ENCODE measurements at regions not wholly inside any gene's neighbourhood (a gene's known extent, or its start where the extent isn't known, plus 50 kb on each side); places are given as distances from the start of the nearest gene placed in this dataset.

DNA sequence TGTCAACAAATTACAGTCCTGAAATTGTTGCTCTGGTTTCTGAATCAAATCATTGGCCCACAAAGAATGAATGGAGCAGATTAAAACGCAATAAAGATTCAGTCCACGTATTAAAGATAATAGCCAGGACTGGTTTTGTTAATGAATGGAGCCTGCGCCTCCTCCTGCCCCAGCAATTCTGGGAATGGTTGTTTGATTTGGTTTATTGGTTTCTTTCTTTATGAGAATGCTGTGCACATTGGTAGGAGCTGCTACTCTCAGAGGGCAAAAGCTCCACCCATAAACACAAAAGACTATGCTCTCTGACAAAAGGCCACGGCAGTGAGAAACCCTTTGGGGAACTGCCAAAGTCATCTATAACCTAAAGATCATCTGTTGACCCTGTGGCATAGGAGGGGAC is 261.1 kb downstream of the ABHD5 start:
- no peak for DNase-seq (ENCODE audit: low spot score)

DNA sequence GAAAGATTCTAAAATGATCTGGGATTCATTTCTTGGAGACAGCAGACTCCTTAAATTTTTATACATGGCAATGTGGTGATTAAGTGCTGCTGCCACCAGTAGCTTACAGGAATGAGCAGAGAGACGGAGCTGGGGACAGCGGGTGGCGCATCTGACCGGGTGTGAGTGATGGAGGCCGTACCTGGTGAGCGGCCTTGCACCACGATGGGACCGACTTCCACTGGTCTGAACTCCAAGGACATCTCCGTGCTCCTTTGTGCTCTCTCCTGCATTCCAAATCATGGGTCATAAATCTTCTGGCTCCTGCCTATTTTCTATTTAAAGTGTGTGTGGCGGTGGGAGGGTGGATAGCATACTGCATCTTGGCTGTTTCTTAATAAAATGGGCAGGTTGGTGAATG is 262.6 kb downstream of the ABHD5 start:
- no peak for DNase-seq (ENCODE audit: low spot score)

DNA sequence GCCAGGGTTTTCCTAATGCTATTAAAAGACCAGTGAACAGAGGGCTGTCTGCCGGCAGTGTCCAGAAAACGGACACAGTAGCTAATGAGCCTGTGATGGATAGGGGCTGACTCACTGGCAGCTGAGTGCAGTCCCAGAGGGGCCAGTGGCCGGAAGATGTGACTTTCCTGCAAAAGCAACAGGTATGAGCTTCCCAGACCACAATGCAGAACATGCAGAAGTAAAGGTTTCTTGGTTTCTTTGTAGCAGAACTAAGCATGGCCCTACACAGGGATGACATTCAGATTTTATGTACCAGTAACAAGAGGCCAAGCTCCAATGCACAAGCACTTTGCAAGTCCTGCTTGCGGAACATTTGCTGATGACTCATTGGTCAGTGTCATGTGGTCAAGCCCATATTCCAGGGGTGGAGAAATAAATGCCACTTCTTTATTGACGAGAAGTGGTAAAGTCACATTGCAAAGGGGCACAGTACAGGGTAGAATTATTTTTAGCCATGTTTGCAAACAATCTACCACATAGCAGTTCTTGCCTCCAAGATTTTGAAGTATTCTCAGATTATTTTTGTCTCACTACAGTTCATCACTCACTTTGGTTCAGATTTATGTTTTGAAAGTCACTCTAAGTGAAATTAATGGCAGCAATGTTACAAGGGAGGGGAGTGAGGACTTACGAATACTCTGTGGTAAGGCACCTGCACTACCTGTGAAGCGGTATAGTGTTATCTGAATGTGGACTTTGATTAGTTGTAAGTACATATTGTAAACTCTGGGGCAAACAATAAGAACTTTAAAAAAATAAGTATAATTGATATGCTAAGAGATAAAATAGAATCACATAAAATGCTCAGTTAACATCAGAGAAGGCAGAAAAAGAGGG is 263.3 kb downstream of the ABHD5 start:
- no peak for DNase-seq (ENCODE audit: low spot score)

DNA sequence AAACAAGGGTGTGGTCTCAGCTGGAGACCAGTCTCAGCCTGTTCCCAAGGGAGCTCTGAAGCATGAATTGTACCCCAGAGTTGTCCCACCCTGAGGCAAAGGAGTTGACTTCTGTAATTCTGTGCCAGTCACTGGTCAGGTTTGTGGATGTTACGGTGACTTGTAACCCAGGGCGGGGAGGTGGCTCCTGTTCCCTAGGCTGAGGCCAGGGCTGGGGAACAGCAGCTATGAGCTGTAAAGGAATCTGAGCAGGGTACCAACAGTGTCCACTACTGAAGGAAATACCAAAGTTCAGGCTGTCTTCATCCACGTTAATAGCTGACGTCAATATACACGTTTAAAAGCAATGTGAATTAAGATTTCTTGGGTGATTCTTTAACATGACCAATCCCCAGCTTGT is 266.2 kb downstream of the ABHD5 start:
- DNase-seq (ENCODE audit: low spot score): no peak

DNA sequence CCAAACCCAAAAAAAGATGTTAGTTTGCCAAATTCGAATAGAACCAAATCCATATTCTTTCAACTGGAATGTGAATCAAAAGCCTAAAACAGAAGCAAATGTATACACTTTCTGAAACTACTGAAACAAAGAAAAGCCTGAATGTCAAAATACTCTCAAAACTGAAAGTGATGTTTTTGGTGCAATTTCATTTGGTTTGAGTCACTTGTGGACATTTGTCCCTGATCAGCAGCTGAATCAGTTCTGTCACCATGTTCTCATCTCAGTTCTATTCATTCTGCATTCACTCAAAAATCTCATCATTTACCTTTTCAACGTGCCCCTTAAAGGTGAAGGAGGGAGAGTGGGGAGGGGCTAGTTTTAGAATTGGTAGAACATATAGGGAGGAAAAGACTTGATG is 266.8 kb downstream of the ABHD5 start:
- no peak for DNase-seq (ENCODE audit: low spot score)

DNA sequence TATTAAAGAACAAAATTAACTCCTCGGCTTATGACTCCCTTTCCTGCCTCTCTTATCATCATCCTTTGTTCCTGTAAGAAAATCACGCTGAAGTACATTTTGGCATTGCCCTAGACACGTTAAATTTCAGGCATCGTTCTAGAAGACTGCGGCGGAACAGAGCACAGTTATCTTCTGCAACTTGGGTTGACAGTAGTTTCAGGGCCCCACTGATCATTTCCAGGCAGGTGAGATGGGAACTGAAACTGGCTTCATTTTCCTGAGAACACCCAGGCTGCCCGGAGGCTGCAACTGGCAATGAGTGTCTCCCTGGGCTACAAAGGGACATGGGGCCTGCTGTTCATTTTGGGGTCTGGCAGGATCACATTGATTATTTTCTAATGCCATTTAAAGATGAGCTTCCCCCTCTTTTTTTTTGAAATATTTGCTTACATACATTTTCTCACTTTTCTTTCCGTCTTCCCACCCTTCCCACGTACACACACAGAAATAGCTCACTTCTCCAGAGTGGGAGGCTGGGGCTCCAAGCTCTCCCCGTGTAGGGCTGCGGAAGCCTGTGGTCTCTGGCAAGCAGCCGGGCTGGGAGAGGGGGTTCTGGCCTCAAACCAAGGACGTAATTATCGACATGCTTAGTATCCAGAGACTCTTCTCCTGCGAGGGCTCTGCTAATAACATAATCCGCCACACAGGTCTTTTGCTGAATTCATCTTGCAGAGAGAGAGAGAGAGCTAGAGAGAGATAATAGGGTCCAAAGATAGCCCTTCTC is 267.4 kb downstream of the ABHD5 start:
- no peak for DNase-seq (ENCODE audit: low spot score)

DNA sequence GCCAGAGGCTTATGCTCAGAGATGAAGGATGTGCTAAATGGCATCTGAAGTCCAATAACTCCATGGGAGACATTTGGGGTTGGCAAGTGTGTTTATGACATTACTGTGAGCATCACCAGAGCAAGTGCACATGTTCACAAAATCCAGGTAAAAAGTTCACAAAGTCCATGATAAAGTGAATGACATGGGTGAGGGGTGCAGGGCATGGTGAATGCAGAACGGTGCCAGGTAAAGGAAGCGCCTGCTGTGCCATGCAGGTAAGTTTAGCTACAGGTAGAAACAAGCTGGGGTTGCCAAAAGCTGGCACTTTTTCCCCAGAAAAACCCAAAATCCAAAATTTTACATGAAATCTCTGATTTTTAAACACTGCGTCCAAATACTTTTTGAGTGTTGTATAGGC is 268.2 kb downstream of the ABHD5 start:
- DNase-seq (ENCODE audit: low spot score): no peak

DNA sequence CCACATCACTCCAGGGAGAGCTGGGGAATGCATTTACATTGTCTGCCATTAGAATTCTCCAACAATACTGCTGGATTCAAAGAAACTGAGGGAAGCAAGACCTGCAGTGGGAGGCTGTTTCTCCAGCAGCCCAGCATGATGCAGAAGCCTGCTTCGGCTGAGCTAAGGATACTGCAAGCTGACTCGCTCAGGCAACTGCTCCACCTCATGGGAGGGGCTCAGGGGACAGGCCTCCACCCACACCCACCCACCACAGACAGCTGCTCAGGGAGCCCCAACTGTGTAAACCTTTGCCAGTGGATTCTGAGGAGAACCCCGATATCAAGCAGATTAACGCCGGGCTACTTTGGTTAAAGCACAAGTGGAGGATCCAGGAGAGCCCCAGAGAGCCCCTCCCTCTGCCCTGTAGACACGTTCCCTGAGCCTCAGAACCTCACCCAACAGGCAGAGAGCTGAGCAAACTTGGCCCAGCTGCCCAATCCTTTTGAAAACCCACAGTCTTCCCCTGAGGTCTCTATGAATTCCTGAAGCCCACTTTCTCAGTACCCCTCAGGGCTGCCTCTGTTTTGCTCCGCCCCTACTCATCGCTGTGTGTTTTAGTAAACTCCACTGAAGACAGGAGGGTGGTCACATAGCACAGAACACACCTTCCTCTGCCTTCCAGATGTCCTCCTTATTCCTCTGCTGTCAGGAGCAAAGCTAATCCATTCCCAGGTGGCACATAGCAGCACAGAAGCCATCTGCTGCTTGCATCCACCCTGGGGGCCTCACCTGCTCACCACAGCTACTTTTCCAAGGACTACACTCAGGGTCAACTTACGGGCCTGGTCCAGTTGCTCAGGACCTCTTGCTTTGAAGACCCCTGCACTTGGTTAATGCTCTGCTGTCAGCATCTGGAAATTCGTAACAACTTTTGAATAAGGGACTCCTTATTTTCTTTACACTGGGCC is 269.0 kb downstream of the ABHD5 start:
- no peak for DNase-seq (ENCODE audit: low spot score)

DNA sequence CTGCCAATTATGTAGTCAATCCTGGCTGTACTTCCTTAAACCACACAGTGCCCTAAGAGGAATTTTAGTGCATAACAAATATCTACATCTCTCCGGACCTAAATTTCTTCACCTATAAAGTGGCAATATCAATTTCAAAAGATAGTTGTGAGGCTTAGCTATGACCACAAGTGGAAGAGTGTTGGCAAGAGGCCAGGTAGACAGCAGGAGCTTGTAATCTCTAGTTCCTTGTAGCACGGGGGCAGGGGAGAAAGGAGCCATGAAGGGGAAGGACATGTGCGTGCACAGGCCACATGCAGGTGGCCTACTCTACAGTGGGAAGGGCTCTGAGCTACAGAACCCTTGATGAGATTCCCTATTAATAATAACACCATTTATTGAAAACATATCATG is 269.7 kb downstream of the ABHD5 start:
- no peak for DNase-seq (ENCODE audit: low spot score)

DNA sequence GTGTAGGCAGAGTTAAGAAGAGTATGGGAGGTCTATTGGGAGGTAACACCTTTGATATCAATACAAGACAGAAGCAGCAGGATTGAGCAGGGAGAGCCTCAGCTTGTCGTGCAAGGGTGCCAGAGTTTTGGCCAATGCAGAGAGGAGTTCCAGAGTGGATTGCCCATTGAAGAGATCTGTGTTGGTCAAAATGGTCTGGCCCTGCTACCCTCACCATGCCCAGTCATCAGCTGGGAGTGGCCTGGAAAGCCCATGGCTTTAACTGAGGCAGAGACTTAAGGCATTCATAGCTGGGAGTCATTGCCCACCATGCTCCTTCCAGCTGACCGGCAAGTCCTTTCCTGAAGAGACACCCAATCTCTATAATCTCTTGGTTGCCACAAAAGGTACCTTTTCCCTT is 271.3 kb downstream of the ABHD5 start:
- no peak for DNase-seq (ENCODE audit: low spot score)

DNA sequence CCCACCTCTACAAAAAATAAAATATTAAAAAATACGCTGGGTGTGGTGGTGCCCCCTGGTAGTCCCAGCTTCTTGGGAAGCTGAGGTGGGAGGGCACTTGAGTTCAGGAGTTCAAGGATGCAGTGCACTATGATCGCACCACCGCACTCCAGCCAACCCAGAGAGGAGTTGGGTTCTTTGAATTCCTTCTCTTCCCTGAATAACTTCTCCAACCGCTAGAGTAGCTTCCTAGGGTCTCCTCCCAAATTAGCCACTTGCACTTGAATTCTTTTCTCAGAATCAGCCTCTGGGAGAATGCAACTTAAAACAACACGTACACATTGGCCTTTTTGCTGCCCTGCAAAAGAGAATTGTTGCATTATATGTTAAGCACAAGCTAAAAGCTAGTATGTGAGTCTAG is 272.5 kb downstream of the ABHD5 start:
- DNase-seq (ENCODE audit: low spot score): no peak

DNA sequence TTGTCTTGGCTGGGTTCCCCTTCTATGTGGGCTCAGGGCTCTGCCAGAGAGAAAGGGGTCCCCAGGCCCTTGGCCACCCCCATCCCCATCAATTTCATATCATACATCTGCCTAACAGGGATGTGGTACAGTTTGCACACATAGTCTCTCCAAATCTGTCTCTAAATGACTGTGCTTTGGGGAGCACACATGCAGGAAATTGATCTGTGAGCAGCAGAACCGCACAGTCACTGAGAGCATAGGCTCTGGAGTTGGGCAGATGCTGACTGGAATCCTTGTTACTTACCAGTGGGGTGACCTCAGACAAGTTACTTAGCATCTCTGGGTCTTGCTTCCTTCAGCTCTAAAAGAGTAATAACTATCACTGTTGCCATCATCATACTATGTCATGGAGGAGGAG is 273.9 kb downstream of the ABHD5 start:
- no peak for DNase-seq (ENCODE audit: low spot score)

DNA sequence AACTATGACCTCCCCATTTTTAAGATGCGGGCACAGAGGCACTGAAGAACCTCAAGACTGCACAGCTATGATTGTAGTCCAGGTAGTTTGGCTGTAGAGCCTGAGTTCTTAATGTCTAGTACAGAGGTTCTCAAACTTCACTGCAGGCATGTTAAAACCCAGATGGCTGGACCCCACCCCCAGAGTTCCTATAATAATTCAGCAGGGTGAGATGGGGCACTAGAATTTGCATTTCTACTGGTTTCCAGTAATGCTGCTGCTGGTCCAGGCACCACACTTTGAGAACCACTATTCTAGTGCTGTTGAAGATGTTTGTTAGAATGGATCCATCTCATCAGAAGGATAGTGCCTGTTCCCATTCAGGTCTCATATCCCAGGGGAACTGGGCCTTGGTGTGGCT is 274.9 kb downstream of the ABHD5 start:
- DNase-seq (ENCODE audit: low spot score): no peak

DNA sequence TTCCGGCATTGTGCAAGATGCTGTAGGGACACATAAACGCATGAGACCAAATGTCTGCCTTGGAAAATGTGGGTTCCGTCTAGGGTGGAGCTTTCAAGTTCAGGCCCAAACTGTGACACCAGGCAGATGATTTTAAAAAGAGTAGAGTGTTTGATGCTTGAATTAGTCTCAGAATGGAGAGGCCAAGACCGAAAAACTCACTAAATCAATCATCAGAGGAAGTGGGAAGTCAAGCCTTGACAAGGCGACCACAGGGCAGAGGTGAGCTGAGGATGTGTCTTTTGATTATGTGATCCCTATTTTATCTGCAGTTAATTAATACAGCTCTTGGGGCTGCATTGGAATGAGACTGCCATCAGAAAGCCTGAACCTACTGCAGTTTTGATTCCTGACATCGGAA is 275.4 kb downstream of the ABHD5 start:
- DNase-seq (ENCODE audit: low spot score): no peak

DNA sequence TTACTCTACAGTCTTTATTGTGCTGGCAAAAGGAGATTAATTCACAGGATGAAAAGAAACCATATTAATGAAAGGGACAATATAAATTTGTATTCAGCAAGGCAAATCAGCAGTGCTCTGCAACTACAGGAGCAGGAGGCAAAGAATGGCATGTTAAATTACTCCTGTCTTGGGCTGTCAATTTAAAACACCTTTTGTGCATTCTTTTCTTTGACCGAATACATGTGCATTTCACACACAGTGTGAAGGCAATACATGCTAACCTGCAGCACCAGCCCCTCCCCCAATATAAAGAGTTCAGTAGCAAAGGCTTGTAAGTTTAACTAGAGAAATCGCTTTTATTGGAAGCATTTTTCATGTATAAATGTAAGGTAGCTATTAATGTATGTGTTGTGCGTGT is 275.2 kb upstream of the TOPAZ1 start:
- no peak for DNase-seq (ENCODE audit: low spot score)

DNA sequence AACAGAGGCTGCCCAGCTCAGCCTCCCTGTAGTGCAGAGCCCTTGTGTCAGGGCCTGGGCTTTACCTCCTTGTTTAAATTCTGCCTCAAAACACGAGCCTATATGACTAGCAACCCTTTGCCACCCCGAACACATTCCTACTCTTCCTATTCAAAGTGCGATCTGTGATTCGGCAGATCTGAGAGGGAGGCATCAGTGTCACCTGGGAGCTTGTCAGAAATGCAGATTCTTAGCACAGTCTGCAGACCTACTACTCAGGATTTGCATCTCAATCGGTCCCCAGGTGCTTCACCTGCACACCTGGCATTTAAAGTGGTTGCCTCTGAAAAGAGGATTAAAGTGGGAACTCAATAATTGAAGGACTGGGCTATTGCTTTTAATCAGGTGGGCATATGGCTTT is 273.2 kb upstream of the TOPAZ1 start:
- no peak for DNase-seq (ENCODE audit: low spot score)

DNA sequence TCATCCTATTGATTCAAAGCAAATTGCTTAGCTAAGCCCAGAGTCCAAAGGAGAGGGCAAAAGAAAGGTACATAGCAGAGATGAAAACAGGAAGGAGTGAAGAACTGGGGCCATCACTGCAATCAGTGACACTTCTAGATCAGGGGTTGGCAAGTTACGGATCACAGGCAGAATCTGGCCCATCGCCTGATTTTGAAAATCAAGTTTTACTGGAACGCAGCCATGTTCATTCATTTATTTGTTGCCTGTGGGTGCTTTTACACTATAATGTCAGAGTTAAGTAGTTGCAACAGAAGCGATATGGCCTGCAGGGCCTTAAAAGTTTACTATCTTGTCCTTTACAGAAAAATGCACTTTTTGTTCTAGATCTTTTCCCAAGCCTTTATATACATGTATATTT is 271.7 kb upstream of the TOPAZ1 start:
- no peak for DNase-seq (ENCODE audit: low spot score)

DNA sequence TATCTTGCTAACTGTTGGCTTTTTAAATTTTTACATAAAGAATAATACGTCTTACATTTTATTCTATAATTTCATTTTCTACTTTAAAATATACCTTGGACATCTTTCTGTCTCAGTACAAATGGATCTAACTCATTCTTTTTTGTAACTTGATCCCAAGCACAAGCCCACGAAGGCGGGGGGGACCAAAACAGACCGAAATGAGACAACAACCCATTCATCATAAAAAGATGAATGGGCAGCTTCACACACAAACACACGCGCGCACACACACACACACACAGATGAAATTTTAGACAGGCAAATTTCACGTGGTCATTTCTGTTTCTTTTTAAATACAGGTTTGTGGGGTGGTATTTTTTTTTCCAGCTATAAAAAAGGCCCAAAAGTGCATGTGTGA is 271.3 kb upstream of the TOPAZ1 start:
- no peak for DNase-seq (ENCODE audit: low spot score)

DNA sequence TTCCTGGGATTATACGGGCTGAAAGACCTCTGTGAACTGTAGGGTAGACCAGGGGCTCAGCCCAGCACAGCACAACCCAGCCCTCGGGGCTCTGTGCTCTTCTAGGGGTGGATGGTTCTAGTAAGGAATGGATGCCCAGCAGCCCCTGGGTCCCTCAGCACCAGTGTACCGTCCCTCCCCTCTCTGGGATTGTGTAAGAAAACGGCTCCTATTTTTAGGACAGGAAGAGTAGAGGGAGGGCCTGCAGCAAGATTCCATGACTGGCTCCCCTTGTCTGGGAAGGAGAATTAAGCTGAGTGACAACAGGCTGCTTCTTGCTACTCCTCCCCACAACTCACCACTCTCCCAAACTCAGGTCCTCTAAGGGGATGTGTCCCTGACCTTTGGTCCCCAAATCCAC is 270.8 kb upstream of the TOPAZ1 start:
- DNase-seq (ENCODE audit: low spot score): no peak

DNA sequence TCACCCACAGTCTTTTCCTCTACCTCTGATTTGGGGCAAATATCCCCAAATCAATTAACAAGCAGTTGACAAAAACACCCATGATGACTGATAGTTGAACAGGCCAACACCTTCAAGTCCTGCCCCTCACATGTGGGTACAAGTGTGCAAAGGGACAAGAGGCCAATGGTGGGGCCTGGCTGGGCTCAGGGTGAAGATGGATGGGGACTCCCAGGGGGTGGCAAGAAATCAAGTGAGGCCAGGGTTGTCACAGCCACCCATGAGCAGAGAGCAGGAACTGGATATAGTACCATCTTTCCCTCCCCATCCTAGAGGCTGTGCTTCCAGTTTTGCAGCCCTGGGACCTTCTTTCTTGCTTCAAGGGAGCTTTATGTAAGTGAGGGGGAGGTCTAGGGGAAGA is 270.2 kb upstream of the TOPAZ1 start:
- DNase-seq (ENCODE audit: low spot score): no peak

DNA sequence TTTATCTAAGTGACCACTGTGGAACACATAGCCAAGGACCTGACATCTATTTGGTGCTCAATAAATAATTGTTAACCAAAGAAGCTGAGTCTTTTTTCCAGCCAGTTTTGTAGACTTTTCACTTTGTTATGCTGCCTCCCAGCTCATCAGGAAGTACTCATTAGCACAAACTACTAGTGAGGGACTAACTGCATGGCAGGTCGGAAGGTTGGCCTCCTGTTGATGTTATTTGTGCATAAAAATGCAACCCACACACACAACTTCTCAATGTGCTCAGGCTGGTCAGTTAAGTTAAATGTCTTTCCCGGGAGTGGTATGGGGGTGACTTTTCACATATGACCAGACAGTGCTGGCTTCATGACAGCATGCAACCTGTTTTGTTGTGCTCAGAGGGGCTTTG is 263.0 kb upstream of the TOPAZ1 start:
- no peak for DNase-seq (ENCODE audit: low spot score)

DNA sequence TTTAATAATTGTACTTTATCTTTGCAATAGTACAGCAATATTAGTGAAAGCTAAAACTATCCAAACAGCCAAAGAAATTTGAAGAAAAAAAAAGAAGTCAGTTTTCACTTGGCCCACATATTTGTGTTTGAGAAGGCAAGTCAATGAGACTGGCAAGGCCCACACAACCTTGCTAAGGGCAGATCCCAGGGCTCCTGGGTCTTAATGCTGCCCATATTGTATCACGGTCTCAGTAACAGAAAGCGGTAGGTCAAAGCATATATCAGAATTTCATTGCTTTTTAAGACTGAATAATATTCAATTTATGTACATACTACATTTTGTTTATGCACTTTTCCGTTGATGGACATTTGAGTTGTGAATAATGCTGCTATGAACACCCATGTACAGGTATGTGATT is 262.0 kb upstream of the TOPAZ1 start:
- no peak for DNase-seq (ENCODE audit: low spot score)
